T-helper 1 cell (primary cell): ENCODE measurements at regions not wholly inside any gene's neighbourhood (a gene's known extent, or its start where the extent isn't known, plus 50 kb on each side); places are given as distances from the start of the nearest gene placed in this dataset.

Source experiments
- DNase-seq, 5 donors: peaks; one replicate each; pipeline ENCODE4 v3.0.0-alpha.2; 2012 to 2020

- no peak for DNase-seq
These were observed 90.7 kb upstream of the TMEM168 start for GRCh38 chr7:112880818-112881418.

- DNase-seq = no peak
These were observed 87.7 kb upstream of the TMEM168 start for GRCh38 chr7:112877691-112878460.

- DNase-seq = no peak
These were observed 86.7 kb upstream of the TMEM168 start for GRCh38 chr7:112876877-112877276.

- DNase-seq = no peak
These were observed 84.7 kb upstream of the TMEM168 start for GRCh38 chr7:112874909-112875308.

- no peak for DNase-seq
These were observed 83.8 kb upstream of the TMEM168 start for GRCh38 chr7:112873831-112874553.

GRCh38 chr7:112869111-112869774 lies 79.0 kb upstream of the TMEM168 start:
- DNase-seq = peak in 4 of 5 donors; percentile 22 to 46 (median 30)

- DNase-seq = no peak
These were observed 78.4 kb upstream of the TMEM168 start for GRCh38 chr7:112868609-112869008.

- peak in 1 of 5 donors; percentile 2 for DNase-seq
These were observed 76.2 kb upstream of the TMEM168 start for GRCh38 chr7:112866424-112866823.

GRCh38 chr7:112864380-112864779 lies 74.2 kb upstream of the TMEM168 start:
- DNase-seq = no peak

- DNase-seq = no peak
These were observed 68.6 kb upstream of the TMEM168 start for GRCh38 chr7:112858838-112859237.

- DNase-seq = no peak
These were observed 65.0 kb upstream of the TMEM168 start for GRCh38 chr7:112855227-112855626.

GRCh38 chr7:112854169-112854568 lies 64.0 kb upstream of the TMEM168 start:
- DNase-seq = no peak

- no peak for DNase-seq
These were observed 63.2 kb upstream of the TMEM168 start for GRCh38 chr7:112853422-112853821.

- DNase-seq = no peak
These were observed 53.0 kb upstream of the TMEM168 start for GRCh38 chr7:112843151-112843550.
